ENCODE measurements at regions not wholly inside any gene's neighbourhood (a gene's known extent, or its start where the extent isn't known, plus 50 kb on each side); places are given as distances from the start of the nearest gene placed in this dataset.
A peak's percentile ranks its signal among the peaks of the same experiment; 100 is the strongest.

DNA sequence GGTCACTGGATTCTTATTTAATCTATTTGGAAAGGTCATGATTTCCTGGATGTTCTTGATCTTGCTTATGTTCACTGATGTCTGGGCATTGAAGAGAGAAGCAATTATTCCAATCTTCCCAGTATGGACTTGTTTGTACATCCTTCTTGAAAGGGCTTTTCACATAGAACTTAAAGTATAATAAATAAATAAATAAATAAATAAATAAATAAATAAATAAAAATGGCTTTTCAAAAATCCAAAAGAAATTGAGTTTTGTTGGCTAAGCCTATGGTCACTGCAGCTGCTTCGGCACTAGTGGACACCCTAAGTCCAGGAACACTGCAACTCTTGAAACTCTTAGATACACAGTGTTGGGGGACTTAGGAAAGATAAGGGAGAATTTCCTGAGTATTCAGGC, 840.7 kb upstream of the EDIL3 start:
- no peaks in the 10 kb centered on the region for H3K27me3 ChIP-seq (ENCODE audit: control insufficient read depth, insufficient read depth, low read length, poor library complexity, severe bottlenecking)
- H3K4me3 ChIP-seq (ENCODE audit: low read length) = no peak overlapping the region
- no peak for DNase-seq
- Mint-ChIP-seq H3K27ac (no peak overlapping the region), H3K36me3 (ENCODE audit: low read depth) (no peaks in the 10 kb centered on the region), H3K4me3 (no peak overlapping the region), H3K27me3 (ENCODE audit: insufficient read depth) (no peaks in the 10 kb centered on the region), H3K9me3 (no peaks in the 10 kb centered on the region), H3K4me1 (no peaks in the 10 kb centered on the region)
- 88 to 92% methylated on average over 1 of the region's 1 CpG for WGBS, 2 experiments (ENCODE audit: insufficient coverage in 1 of 2, insufficient read length in 1 of 2)
- H3K27ac ChIP-seq (ENCODE audit: low read depth, low read length) = no peak overlapping the region
- no peaks in the 10 kb centered on the region for H3K4me1 ChIP-seq (ENCODE audit: control insufficient read depth, insufficient read depth, low read length)
- TF ChIP-seq, protein P1, sequence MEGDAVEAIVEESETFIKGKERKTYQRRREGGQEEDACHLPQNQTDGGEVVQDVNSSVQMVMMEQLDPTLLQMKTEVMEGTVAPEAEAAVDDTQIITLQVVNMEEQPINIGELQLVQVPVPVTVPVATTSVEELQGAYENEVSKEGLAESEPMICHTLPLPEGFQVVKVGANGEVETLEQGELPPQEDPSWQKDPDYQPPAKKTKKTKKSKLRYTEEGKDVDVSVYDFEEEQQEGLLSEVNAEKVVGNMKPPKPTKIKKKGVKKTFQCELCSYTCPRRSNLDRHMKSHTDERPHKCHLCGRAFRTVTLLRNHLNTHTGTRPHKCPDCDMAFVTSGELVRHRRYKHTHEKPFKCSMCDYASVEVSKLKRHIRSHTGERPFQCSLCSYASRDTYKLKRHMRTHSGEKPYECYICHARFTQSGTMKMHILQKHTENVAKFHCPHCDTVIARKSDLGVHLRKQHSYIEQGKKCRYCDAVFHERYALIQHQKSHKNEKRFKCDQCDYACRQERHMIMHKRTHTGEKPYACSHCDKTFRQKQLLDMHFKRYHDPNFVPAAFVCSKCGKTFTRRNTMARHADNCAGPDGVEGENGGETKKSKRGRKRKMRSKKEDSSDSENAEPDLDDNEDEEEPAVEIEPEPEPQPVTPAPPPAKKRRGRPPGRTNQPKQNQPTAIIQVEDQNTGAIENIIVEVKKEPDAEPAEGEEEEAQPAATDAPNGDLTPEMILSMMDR (conservative IDR thresholded peaks at IDR 0.05) = no peak
- no peak overlapping the region for H3K9ac ChIP-seq (ENCODE audit: extremely low read depth, low read length, poor library complexity, severe bottlenecking)
- H3K36me3 ChIP-seq (ENCODE audit: control insufficient read depth, insufficient read depth, low read length) = no peaks in the 10 kb centered on the region
- H3K9me3 ChIP-seq (ENCODE audit: control insufficient read depth, low read length) = no peaks in the 10 kb centered on the region

DNA sequence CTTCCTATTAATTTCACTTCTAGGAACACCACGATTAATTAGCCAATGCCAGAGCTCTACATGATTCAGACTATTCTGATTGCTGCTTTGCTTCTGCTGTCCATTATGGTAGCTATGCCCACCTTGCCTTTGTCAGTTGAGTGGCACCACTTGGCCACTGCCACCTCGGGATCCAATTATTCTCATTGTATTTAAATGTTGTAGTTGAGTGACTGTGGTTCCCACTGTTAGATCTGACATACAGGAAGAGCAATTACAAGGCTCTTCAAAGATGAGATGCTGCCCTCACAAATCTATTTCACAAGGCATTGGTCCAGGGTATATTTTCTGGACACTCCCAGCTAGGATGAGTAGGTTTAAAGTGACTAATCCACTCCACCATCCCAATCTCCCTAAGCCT, 864.5 kb upstream of the EDIL3 start:
- Mint-ChIP-seq H3K4me1 (peaks cover 6% of the 10 kb centered on the region), H3K4me3 (no peak overlapping the region), H3K27me3 (ENCODE audit: insufficient read depth) (no peaks in the 10 kb centered on the region), H3K36me3 (ENCODE audit: low read depth) (no peaks in the 10 kb centered on the region), H3K27ac (no peak overlapping the region), H3K9me3 (peaks cover 13% of the 10 kb centered on the region)
- WGBS, 2 experiments (ENCODE audit: insufficient coverage in 1 of 2, insufficient read length in 1 of 2) = 90% methylated on average over 2 of the region's 2 CpGs; no CpG with 5 or more reads in 1 of the 2 experiments
- no peak overlapping the region for H3K9ac ChIP-seq (ENCODE audit: extremely low read depth, low read length, poor library complexity, severe bottlenecking)
- peak overlapping the region; percentile 51 for H3K4me3 ChIP-seq (ENCODE audit: low read length)
- no peaks in the 10 kb centered on the region for H3K27me3 ChIP-seq (ENCODE audit: control insufficient read depth, insufficient read depth, low read length, poor library complexity, severe bottlenecking)
- H3K4me1 ChIP-seq (ENCODE audit: control insufficient read depth, insufficient read depth, low read length) = no peaks in the 10 kb centered on the region
- TF ChIP-seq, protein P1 (conservative IDR thresholded peaks at IDR 0.05) = no peak
- H3K27ac ChIP-seq (ENCODE audit: low read depth, low read length) = no peak overlapping the region
- no peak for DNase-seq
- H3K36me3 ChIP-seq (ENCODE audit: control insufficient read depth, insufficient read depth, low read length) = no peaks in the 10 kb centered on the region
- H3K9me3 ChIP-seq (ENCODE audit: control insufficient read depth, low read length) = peaks cover 21% of the 10 kb centered on the region

DNA sequence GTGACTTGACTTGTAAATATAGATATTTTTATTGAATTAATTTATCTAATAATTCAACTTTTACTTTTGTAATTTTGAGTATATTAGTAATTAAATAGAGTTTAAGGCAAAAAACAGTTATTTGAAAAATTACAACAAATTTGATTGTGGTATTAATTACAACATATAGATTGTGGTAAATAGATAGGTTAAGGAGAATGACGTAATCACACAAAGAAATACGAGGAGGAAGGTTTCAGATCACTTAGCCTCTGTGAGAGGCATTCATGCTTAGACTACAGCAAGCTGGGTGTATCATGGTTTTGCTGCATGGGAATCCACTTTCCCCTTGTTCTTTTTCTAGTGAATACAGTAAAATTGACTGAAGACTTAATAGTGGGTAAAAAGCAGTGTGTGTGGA, 878.4 kb upstream of the EDIL3 start:
- no peak overlapping the region for H3K27ac ChIP-seq (ENCODE audit: low read depth, low read length)
- TF ChIP-seq, protein P1 (conservative IDR thresholded peaks at IDR 0.05) = no peak
- no peaks in the 10 kb centered on the region for H3K27me3 Mint-ChIP-seq (ENCODE audit: insufficient read depth)
- H3K9me3 Mint-ChIP-seq = no peaks in the 10 kb centered on the region
- no peaks in the 10 kb centered on the region for H3K4me1 Mint-ChIP-seq
- no peak overlapping the region for H3K4me3 ChIP-seq (ENCODE audit: low read length)
- no peaks in the 10 kb centered on the region for H3K27me3 ChIP-seq (ENCODE audit: control insufficient read depth, insufficient read depth, low read length, poor library complexity, severe bottlenecking)
- H3K36me3 ChIP-seq (ENCODE audit: control insufficient read depth, insufficient read depth, low read length) = no peaks in the 10 kb centered on the region
- H3K4me1 ChIP-seq (ENCODE audit: control insufficient read depth, insufficient read depth, low read length) = no peaks in the 10 kb centered on the region
- 89% methylated on average over 2 of the region's 2 CpGs; no CpG with 5 or more reads in 1 of the 2 experiments for whole genome bisulfite sequencing, 2 experiments (ENCODE audit: insufficient coverage in 1 of 2, insufficient read length in 1 of 2)
- H3K36me3 Mint-ChIP-seq (ENCODE audit: low read depth) = no peaks in the 10 kb centered on the region
- no peak for DNase-seq
- no peak overlapping the region for H3K4me3 Mint-ChIP-seq
- no peaks in the 10 kb centered on the region for H3K9me3 ChIP-seq (ENCODE audit: control insufficient read depth, low read length)
- no peak overlapping the region for H3K9ac ChIP-seq (ENCODE audit: extremely low read depth, low read length, poor library complexity, severe bottlenecking)
- H3K27ac Mint-ChIP-seq = no peak overlapping the region
